ENCODE measurements at regions not wholly inside any gene's neighbourhood (a gene's known extent, or its start where the extent isn't known, plus 50 kb on each side); places are given as distances from the start of the nearest gene placed in this dataset.

GRCh38 chr11:101775033-101775432, 139.8 kb upstream of the CEP126 start:
- H3K27me3 Mint-ChIP-seq (ENCODE audit: insufficient read depth, low read depth): peaks cover 4% of the 10 kb centered on the region
- Histone ChIP-seq H4K20me1 (ENCODE audit: low read depth) (no peaks in the 10 kb centered on the region), H3K4me2 (no peak overlapping the region), H2AFZ (replicated peaks) (no peak overlapping the region), H3K36me3 (no peaks in the 10 kb centered on the region), H3K9ac (no peak overlapping the region), H3K9me3 (ENCODE audit: low read depth) (no peaks in the 10 kb centered on the region), H3F3A (ENCODE audit: low read depth) (no peaks in the 10 kb centered on the region), H3K27me3 (no peaks in the 10 kb centered on the region), H3K27ac (no peak overlapping the region), H3K4me1 (no peaks in the 10 kb centered on the region), H3K4me3 (no peak overlapping the region), H3K79me2 (ENCODE audit: low read depth) (no peaks in the 10 kb centered on the region)
- H3K36me3 Mint-ChIP-seq: no peaks in the 10 kb centered on the region
- no peak overlapping the region for H3K27ac Mint-ChIP-seq
- H3K4me3 Mint-ChIP-seq: no peak overlapping the region
- no peak for TF ChIP-seq EZH2phosphoT487 (IDR thresholded peaks at IDR 0.05)
- TF ChIP-seq EZH2 (IDR thresholded peaks at IDR 0.05): no peak
- TF ChIP-seq CTCF (IDR thresholded peaks at IDR 0.05): no peak
- no peak for DNase-seq (ENCODE audit: low spot score)
- no peaks in the 10 kb centered on the region for H3K4me1 Mint-ChIP-seq
- peaks cover 14% of the 10 kb centered on the region for H3K9me3 Mint-ChIP-seq

- H3K79me2 ChIP-seq (ENCODE audit: low read depth): no peaks in the 10 kb centered on the region
- H4K20me1 ChIP-seq (ENCODE audit: low read depth): no peaks in the 10 kb centered on the region
- no peak overlapping the region for H3K27ac ChIP-seq
- no peaks in the 10 kb centered on the region for H3K9me3 ChIP-seq (ENCODE audit: low read depth)
- DNase-seq (ENCODE audit: low spot score): no peak
- no peaks in the 10 kb centered on the region for H3K4me1 ChIP-seq
- no peaks in the 10 kb centered on the region for H3F3A ChIP-seq (ENCODE audit: low read depth)
- no peak overlapping the region for H2AFZ ChIP-seq (replicated peaks)
- H3K4me3 ChIP-seq: no peak overlapping the region
- Mint-ChIP-seq H3K9me3 (no peaks in the 10 kb centered on the region), H3K4me3 (no peak overlapping the region), H3K36me3 (no peaks in the 10 kb centered on the region), H3K27ac (no peak overlapping the region), H3K27me3 (ENCODE audit: insufficient read depth, low read depth) (no peaks in the 10 kb centered on the region), H3K4me1 (no peaks in the 10 kb centered on the region)
- no peak overlapping the region for H3K9ac ChIP-seq
- H3K27me3 ChIP-seq: no peaks in the 10 kb centered on the region
- no peak for TF ChIP-seq CTCF (IDR thresholded peaks at IDR 0.05)
- no peak for TF ChIP-seq EZH2 (IDR thresholded peaks at IDR 0.05)
- no peak for TF ChIP-seq EZH2phosphoT487 (IDR thresholded peaks at IDR 0.05)
- H3K4me2 ChIP-seq: no peak overlapping the region
- H3K36me3 ChIP-seq: no peaks in the 10 kb centered on the region
Observed at GRCh38 chr11:101770648-101771047, 144.2 kb upstream of the CEP126 start.

GRCh38 chr11:101765932-101766331, 148.9 kb upstream of the CEP126 start:
- no peak overlapping the region for H3K27ac ChIP-seq
- no peak for DNase-seq (ENCODE audit: low spot score)
- Mint-ChIP-seq H3K27ac (no peak overlapping the region), H3K4me1 (no peaks in the 10 kb centered on the region), H3K36me3 (no peaks in the 10 kb centered on the region), H3K27me3 (ENCODE audit: insufficient read depth, low read depth) (no peaks in the 10 kb centered on the region), H3K4me3 (no peak overlapping the region), H3K9me3 (no peaks in the 10 kb centered on the region)
- no peaks in the 10 kb centered on the region for H4K20me1 ChIP-seq (ENCODE audit: low read depth)
- H3K9me3 ChIP-seq (ENCODE audit: low read depth): no peaks in the 10 kb centered on the region
- H3K27me3 ChIP-seq: no peaks in the 10 kb centered on the region
- H2AFZ ChIP-seq (replicated peaks): no peak overlapping the region
- no peaks in the 10 kb centered on the region for H3K36me3 ChIP-seq
- H3K79me2 ChIP-seq (ENCODE audit: low read depth): no peaks in the 10 kb centered on the region
- no peak overlapping the region for H3K4me2 ChIP-seq
- no peak overlapping the region for H3K4me3 ChIP-seq
- H3K9ac ChIP-seq: no peak overlapping the region
- TF ChIP-seq EZH2 (IDR thresholded peaks at IDR 0.05): no peak
- no peak for TF ChIP-seq EZH2phosphoT487 (IDR thresholded peaks at IDR 0.05)
- TF ChIP-seq CTCF (IDR thresholded peaks at IDR 0.05): no peak
- no peaks in the 10 kb centered on the region for H3K4me1 ChIP-seq
- H3F3A ChIP-seq (ENCODE audit: low read depth): no peaks in the 10 kb centered on the region
